SK-N-MC (cell line): ENCODE measurements at regions not wholly inside any gene's neighbourhood (a gene's known extent, or its start where the extent isn't known, plus 50 kb on each side); places are given as distances from the start of the nearest gene placed in this dataset.

Experiments used
- EZH2 ChIP-seq: fragments of 200-600 bp; sonication (generic); IDR thresholded peaks from one replicate; pipeline ENCODE4 v1.6.1; 2017; ENCODE audit warnings: antibody characterized with exemption
- POLR2AphosphoS5 ChIP-seq: IDR thresholded peaks from 2 replicates; pipeline ENCODE4 v1.6.1; 2012; ENCODE audit warnings: mild to moderate bottlenecking, low read depth, low read length, borderline replicate concordance

- TF ChIP-seq POLR2AphosphoS5 = no peak
- no peak for TF ChIP-seq EZH2
Observed at GRCh38 chr13:60629158-60629557, 232.1 kb downstream of the TDRD3 start.
